NCI-H1436 treated with DMSO at 0.1 percent for 48 hours (cell line): ENCODE measurements at regions not wholly inside any gene's neighbourhood (a gene's known extent, or its start where the extent isn't known, plus 50 kb on each side); places are given as distances from the start of the nearest gene placed in this dataset.

Source experiments
- DNase-seq: peaks from one replicate; lab custom pipeline; 2025; lab: John Stamatoyannopoulos, UW

GRCh38 chr4:4693258-4693657, 151.4 kb upstream of the STX18 start:
- no peak for DNase-seq

DNA sequence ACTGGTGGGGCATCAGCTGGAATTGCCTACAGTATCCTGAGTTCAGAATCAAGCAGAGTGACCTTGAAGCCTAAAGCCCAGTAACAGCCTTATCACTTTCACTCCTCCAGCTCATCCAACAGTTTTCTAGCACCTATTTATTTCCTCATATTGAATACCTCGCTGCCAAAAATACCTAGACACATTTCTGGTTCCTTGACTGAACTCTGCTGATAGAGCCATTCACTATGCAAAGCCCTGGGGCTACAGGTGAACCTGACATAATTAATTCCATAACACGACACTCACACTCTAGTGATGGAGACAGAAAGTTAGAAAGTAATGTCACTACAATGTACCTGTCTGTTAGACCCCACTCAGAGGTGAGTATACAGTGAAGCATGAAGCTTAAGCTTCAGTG, 149.0 kb upstream of the STX18 start:
- no peak for DNase-seq

GRCh38 chr4:4689694-4690440, 148.0 kb upstream of the STX18 start:
- no peak for DNase-seq

DNA sequence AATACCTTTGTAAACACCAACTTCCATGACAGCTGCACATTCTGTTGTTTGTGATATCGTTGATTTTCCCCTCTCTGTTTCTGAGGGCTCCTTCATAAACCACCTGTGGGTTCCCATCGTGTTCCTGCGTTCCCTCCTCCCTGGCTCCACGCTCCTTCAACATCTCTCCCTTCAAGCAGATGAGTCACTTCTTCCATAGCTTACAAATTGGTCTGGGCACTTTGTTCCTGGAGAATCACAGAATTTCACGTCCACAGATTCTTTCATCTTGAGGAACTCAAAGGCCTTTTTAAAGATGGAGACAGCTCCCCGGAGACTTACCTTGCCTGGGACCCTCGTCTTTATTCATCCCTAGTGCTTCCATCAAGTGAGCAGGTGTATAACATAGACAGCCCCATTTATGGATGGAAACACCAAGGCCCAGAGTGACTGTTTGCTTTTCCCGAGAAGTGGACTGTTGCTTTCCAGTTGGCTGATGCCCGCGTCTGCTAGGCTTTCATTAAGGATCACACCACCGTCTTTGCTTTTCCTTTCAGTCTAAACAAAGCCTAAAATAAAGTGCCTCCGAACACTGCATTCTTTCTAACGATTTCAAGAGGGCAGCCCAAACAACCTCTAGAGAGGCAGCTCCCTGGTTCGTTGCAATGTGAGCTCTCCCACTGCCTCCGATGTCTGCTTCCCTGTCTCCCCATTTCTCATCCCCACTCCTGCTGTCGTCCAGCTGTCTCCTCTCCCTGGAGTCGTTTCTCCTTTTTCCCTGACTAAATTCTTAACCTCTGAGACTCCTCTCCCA, 146.3 kb upstream of the STX18 start:
- DNase-seq: no peak

DNA sequence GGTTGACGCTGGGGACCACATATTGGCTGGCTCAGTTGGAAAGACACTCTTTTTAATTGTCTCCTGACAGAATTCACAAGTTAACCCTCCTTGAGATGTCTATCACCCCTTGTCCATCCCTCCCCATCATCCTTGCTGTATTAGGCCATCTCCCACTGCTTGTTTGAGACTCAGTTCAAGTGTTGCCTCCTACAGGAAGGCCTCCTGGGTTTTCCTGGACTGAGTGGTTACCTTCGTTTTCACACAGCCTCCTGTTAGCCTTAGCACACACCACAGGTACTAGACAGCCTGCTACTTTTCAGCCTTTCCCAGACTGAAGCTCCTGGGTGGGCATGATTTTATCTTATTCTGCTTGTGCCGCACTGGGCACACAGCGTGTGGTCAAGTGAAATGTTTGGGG, 145.3 kb upstream of the STX18 start:
- no peak for DNase-seq

GRCh38 chr4:4685810-4686795, 144.3 kb upstream of the STX18 start:
- DNase-seq: no peak

- no peak for DNase-seq
These were observed 139.8 kb upstream of the STX18 start for GRCh38 chr4:4681653-4682052.

DNA sequence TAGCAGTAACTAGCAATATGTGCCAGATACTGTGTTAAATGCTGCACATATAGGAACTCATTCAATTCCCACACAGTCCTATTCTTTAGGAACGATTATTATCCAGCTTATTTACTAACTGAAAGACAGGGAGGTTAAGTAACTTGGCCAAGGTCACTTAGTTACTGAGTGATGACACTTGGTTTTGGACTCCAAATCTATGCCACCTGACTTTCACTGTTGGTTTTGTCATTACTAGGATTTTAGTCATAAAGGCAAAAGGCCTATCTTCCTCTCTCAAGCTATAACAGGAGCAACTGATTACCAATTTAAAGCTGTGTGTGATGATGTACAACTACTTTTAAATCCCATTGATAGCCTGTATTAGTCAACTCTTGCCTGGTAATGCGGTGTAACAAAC, 138.9 kb upstream of the STX18 start:
- DNase-seq: no peak

GRCh38 chr4:4680243-4680642, 138.4 kb upstream of the STX18 start:
- DNase-seq: no peak

DNA sequence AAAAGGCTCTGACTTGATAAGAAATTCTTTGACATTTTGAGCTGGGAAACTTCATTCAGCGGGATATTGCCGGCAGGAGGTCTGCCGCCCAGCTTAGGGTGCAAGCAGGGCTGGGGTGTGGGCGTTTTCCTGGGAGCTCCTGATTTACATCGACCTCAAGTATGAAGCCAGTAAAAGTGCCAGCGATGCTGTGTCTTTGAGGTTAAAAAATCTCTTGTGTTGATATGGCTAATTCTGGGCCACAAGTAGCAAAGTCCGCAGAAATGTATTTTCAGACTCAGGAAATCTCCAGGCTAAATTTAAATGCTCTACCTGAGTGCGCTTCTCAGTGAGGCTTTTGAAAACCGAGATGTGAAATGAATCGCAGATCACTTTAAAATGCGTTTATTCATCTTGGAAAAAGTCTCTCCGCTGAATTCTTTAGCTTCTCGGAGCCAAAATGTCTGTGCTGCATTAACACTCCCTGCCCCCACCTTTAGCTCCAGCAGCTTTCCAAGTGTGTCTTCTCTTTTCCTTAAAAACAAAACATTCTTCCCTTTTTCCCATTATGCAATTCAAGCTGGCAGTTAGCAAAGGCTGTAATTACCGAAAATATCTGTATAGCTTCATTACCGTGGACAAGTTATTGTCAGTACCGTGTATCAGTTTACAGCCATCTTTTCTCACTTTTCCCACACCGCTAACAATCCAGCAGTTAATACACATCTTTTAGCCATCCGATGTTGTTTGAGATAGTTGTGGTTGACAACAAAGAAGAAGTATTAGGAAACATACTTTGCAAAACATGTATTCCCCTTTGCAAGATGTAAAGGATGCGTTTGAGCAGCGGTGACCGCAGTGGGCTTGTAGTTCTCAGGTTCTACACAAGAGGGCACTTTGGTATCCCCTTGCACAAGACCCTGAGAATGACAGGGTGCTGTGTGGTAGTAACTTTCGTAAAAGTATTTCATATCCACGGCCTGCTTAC, 136.0 kb upstream of the STX18 start:
- DNase-seq: no peak

DNA sequence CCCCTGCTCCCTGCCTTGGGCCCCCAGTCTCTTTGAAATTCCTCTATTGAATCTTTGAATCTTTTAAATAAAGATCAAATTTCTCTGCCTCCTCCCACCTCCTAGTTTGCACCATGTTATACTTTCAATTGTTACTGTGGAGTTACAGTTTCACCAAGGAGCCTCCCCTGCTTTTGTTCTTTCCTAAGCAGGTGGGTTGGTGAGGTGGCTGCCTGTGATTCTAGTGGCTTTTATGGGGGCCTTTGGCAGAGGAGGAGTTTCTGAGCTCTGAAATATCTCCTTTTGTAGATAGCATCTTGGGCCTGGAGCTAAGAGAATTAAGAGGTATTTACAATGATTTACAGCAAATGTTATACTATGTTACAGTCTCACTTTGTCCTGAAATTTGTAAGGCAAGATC, 133.8 kb upstream of the STX18 start:
- DNase-seq: no peak

GRCh38 chr4:4675051-4675581, 133.3 kb upstream of the STX18 start:
- DNase-seq: no peak

DNA sequence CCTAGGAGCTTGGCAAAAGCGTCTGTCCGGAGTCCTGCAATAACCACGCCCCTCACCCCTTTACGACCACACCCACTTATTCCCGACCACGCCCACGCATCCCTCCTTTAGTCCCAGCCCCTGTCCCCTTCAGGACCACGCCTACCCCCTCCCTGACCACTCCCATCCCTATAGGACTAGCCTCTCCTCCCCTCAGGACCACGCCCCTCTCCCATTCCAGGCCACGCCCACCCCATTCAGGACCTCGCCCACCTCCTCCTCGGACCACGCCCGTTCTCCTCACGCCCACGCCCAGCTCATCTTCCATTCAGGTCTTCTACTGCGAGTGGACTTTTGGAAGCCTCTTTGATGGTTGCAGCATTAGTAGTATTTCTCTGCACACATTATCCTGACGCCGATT, 131.2 kb upstream of the STX18 start:
- DNase-seq: no peak

DNA sequence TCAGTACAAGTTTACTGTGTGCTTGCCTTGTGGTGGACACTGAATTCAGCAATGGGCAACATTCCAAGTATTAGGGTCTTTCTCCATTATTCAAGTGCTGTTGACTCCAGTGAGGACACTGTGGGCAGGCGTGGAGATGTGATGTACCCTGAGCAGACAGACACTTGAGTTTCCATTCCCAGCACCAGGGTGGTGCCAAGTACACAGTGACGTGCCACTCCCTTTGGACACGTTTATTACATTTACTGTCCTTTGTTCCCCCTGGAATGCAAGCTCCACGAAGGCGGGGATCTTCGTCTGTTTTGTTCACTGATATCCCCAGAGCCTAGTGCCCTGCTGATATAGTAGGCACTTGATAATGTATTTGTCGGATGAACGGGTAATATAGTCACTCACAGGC, 130.6 kb upstream of the STX18 start:
- no peak for DNase-seq

DNA sequence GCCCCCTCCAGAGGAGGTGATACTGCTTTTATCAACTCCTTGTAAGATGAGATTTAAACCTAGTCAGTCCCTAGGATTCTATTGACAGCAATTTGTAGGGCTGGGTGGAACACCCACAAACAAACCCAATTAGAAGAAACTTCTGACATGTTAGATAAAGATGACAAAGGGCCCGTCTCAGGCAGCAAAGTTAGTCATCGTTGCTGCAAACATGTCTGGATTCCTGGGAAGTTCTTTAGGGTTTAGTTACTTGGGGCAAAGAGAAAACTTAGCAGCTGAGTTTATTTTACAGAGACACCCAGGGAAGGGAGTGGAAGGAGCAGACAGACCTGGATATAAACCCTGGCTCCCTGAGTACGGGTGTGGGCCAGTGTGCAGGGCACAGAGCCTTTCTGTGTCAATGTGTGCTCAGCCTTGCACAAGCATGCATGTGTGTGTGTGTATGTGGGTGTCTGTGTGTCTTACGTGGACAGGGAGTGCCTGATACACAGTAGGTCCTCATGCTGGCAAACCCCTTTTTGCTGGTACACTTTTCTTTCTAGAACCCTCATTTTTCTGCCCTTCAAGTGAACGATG, 130.0 kb upstream of the STX18 start:
- DNase-seq: no peak

DNA sequence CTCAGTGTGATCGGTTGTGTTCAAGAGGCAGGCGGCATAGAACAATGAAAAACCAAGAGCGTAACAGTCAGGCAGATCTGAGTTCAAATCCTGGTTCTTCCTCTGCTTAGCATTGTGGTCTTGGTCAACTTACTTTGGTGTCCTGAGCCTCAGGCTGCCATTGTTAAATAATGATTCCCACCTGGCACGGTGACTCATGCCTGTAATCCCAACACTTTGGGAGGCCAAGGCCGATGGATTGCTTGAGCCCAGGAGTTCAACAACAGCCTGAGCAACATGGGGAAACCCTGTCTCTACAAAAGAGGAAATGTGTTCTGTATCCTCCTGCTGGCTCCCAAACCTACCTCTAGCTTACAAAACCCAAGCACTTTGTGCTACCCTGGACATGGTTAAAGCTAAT, 129.0 kb upstream of the STX18 start:
- no peak for DNase-seq

GRCh38 chr4:4668355-4669210, 126.7 kb upstream of the STX18 start:
- no peak for DNase-seq

GRCh38 chr4:4667622-4668081, 125.8 kb upstream of the STX18 start:
- DNase-seq: no peak
